GM10266 (cell line): ENCODE measurements at regions not wholly inside any gene's neighbourhood (a gene's known extent, or its start where the extent isn't known, plus 50 kb on each side); places are given as distances from the start of the nearest gene placed in this dataset.

Source experiments
- DNase-seq: peaks from one replicate; pipeline ENCODE4 v3.0.0; 2012; ENCODE audit errors: extremely low spot score
- TF ChIP-seq, protein P1 (sequence below): IDR thresholded peaks from 2 replicates; pipeline ENCODE4 v1.5.1; 2012; ENCODE audit warnings: mild to moderate bottlenecking, low read depth; ENCODE audit not compliant: control insufficient read depth, insufficient read depth; ENCODE audit errors: missing control alignments

DNA sequence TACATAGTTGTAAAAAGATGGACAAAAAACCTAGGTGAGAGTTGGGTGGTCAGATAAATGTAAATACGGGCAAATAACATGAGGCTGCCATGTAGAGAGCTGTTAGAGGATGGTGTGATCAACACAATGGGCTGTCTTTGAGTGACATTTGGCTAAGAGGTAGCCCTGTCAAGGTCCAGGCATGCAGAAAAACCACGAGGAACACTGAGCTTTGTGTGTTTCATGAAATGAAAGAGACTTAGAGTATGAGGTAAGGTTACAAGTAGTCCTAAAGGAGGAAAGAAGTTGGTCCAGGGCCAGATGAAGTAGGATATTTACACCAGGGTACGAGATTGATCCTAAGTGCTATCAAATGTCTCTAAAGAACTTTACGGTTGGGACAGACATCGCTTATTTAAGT, 160.9 kb downstream of the RDH14 start:
- TF ChIP-seq, protein P1, sequence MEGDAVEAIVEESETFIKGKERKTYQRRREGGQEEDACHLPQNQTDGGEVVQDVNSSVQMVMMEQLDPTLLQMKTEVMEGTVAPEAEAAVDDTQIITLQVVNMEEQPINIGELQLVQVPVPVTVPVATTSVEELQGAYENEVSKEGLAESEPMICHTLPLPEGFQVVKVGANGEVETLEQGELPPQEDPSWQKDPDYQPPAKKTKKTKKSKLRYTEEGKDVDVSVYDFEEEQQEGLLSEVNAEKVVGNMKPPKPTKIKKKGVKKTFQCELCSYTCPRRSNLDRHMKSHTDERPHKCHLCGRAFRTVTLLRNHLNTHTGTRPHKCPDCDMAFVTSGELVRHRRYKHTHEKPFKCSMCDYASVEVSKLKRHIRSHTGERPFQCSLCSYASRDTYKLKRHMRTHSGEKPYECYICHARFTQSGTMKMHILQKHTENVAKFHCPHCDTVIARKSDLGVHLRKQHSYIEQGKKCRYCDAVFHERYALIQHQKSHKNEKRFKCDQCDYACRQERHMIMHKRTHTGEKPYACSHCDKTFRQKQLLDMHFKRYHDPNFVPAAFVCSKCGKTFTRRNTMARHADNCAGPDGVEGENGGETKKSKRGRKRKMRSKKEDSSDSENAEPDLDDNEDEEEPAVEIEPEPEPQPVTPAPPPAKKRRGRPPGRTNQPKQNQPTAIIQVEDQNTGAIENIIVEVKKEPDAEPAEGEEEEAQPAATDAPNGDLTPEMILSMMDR: no peak
- DNase-seq: no peak

DNA sequence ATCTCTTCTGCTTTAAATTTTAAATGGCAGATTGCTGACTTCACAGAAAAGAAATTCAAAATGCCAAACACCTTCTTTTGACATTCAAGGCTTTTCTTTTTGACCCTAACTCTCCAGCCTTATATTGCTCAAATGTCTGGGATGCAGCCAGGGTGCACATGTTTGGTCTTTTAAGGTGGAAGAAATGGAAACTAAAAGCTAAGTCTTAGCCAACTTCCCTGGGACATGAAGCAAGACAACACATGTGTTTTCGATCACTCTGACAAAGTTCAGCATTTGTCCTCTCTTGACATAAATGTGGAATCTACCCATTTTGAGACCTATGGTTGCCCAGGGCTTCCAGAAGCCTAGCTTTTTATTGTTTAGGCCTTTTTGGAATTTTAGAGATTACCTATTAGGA, 161.6 kb downstream of the RDH14 start:
- TF ChIP-seq, protein P1: no peak
- DNase-seq: no peak

- no peak for DNase-seq
- TF ChIP-seq, protein P1: no peak
Observed at GRCh38 chr2:18396329-18397010, 164.0 kb downstream of the RDH14 start.

DNA sequence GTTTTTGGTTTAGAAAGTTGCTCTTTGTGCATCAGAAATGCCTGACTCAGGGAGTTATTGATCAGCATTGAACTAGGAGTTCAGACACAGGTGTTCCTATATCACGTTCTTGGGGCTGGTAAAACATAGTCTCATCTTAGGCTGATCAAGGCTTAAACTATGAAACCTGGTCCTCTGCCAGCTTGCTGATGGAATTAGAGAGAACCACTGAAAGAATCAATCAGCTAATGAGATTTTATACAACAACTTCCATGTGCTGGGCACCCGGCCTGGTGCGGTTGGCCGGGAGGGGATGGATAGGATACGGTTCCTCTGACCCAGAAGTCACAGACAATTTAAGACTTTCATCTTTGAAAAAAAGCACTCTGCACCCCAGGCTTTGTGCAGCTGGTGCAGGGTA, 164.9 kb downstream of the RDH14 start:
- no peak for DNase-seq
- TF ChIP-seq, protein P1: no peak

- DNase-seq: peak; percentile 51
- TF ChIP-seq, protein P1: peak; percentile 87
Observed at GRCh38 chr2:18387441-18388206, 172.8 kb downstream of the RDH14 start.

DNA sequence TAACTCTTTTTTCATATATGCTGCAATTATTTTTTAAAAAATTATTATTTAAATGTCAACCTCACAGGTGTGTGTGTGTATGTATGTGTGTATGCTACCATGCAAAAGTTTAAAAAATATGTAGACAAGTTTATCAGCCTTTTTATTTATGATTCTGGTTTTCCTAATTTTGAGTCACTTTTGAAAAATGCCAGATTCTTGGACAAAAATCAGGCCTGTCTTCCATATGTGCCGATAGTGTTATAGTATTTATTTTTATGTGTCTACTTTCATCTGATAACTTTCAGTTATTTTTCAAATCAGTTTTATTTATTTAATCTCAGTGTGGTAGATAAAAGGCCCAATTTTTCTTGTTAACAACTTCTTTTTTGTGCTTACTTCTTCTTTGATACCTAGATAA, 176.2 kb downstream of the RDH14 start:
- TF ChIP-seq, protein P1: no peak
- no peak for DNase-seq

DNA sequence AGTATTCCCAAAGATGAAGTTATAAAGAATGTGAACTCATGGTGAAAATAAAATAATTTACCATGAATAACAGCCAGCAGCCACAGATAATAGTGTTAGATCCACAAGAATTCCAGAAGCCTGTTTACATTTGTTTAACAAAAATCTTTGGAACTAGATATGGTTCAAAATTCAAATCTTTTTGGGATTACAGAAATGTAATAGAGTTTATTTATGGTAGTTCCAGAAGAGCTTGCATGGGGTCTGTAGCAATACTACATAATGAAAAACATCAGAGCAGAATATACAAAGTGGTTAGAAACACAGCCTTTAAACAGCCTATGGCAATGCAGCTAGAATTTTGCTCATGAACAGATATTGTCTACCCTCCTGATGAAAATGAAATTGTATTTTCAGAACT, 179.1 kb downstream of the RDH14 start:
- DNase-seq: no peak
- TF ChIP-seq, protein P1: no peak
